ENCODE measurements at regions not wholly inside any gene's neighbourhood (a gene's known extent, or its start where the extent isn't known, plus 50 kb on each side); places are given as distances from the start of the nearest gene placed in this dataset.
A peak's percentile ranks its signal among the peaks of the same experiment; 100 is the strongest.

DNA sequence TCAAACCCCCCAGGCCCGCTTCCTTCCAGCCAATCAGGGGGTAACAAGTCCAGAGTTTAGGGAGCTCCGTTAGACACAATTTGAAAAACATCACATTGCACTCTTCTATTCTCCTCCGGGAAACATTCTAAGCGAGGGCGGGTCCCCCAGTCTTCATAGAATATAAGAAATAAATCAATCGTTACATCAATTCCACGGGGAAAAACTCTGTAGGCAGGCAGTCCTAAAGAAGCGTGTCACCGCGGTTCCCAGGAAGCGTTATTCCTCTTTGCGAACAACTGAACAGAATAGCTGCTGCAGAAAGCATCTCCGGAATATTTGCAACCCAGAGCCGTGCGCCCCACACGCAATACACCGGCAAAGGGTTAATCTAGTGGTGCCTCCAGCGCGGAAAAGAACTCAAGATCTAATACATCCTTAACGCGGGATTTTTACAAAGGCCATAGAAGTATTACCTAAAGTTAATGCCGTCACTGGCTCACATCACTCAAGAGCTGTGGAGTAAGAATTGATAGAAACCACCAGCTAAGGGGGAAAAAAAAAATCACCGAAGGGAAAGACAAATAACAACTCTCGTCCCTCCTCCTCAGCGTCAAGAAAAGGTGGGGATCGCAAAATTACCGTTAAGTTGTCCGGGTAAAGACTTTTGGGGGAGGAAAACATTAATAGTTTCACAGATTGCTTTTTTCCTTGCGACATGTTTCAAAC is 65.1 kb downstream of the KCNRG start:
- Histone ChIP-seq H3K27ac (peak overlapping the region; percentile 76), H3K4me3 (peak overlapping the region; percentile 87), H3K4me2 (peak overlapping the region; percentile 98), H3K9me2 (ENCODE audit: insufficient read depth) (no peaks in the 10 kb centered on the region), H3K36me3 (ENCODE audit: low read depth) (0 out of 2 replicates have a peak, but pooled peaks cover 5% of the 10 kb centered on the region), H3F3A (ENCODE audit: insufficient read depth, low read depth) (peaks cover 25% of the 10 kb centered on the region), H4K20me1 (ENCODE audit: insufficient read depth) (no peaks in the 10 kb centered on the region; the same call in 1 of the 2 replicates), H3K9me3 (ENCODE audit: insufficient read depth, low read depth) (no peaks in the 10 kb centered on the region), H3K4me1 (replicated peaks; ENCODE audit: insufficient read depth) (peaks cover 60% of the 10 kb centered on the region), H3K79me2 (ENCODE audit: low read depth) (peaks cover 95% of the 10 kb centered on the region), H3K27me3 (ENCODE audit: insufficient read depth, low read depth) (no peaks in the 10 kb centered on the region), H2AFZ (peak overlapping the region; percentile 83)
- TF ChIP-seq, protein P1, sequence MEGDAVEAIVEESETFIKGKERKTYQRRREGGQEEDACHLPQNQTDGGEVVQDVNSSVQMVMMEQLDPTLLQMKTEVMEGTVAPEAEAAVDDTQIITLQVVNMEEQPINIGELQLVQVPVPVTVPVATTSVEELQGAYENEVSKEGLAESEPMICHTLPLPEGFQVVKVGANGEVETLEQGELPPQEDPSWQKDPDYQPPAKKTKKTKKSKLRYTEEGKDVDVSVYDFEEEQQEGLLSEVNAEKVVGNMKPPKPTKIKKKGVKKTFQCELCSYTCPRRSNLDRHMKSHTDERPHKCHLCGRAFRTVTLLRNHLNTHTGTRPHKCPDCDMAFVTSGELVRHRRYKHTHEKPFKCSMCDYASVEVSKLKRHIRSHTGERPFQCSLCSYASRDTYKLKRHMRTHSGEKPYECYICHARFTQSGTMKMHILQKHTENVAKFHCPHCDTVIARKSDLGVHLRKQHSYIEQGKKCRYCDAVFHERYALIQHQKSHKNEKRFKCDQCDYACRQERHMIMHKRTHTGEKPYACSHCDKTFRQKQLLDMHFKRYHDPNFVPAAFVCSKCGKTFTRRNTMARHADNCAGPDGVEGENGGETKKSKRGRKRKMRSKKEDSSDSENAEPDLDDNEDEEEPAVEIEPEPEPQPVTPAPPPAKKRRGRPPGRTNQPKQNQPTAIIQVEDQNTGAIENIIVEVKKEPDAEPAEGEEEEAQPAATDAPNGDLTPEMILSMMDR (conservative IDR thresholded peaks at IDR 0.05) = no peak
- TF ChIP-seq EZH2 (IDR thresholded peaks at IDR 0.05; ENCODE audit: low read depth) = no peak
- POLR2A ChIA-PET (ENCODE audit: unreplicated experiment) = no interaction called here
- DNase-seq = peak in 1 of 2 experiments; percentile 12
- intact Hi-C loops (cut with micrococcal nuclease; ENCODE audit: unreplicated experiment) = loop anchor here (2.0 to 5.0 kb wide), 6 partner anchors 167 to 832 kb away; no protein-coding TSS in a partner anchor
- CTCF ChIA-PET = no interaction called here
- BruUV-seq (replicated peaks) = TSS peak; percentile 65

DNA sequence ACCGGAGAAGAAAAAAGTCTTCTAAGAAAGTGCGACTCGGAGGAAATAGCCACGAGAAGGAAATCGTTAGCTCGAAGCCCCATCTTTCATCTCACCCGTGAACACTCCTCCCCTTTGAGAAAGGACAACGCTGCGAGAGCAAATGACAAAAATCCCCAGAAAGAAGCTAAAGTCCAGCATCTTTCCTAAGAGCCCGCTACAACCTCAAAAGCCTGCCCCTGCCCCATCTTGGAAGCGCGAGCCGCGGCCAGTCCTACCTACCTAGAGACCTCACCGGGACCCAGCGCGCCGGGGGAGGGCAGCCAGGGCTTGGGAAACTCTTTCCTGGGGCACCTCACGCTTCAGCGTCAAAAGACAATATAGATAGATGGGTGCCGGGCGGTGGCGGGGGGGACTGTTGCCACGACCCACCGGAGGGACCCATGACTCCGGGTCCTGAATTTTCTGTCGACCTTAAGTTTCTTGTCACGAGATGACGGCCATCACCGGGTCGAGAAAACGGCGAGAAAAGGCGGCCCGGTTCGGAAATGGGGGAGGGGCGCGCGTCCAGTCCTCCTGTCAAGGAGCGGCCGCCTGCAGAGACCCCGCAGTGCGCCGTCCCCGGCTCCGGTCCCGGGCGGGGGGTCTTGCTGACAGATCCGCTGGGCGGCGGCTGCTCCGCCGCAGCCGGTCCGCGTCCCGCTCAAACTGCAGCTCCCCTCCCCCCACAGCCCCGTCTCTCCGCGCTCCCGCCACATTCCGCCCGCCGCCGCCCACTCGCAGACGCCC is 65.9 kb downstream of the KCNRG start:
- intact Hi-C loops (cut with micrococcal nuclease; ENCODE audit: unreplicated experiment) = loop anchor here (1.0 to 5.0 kb wide), 7 partner anchors 166 to 832 kb away; no protein-coding TSS in a partner anchor
- CTCF ChIA-PET = no interaction called here
- peak in 1 of 2 experiments; percentile 37 for DNase-seq

More for the DNA sequence above, 65.9 kb downstream of the KCNRG start:
- H2AFZ ChIP-seq = peak overlapping the region; percentile 83
- BruUV-seq (replicated peaks) = no TSS peak
- H3K9me3 ChIP-seq (ENCODE audit: insufficient read depth, low read depth) = no peaks in the 10 kb centered on the region
- H3K36me3 ChIP-seq (ENCODE audit: low read depth) = no peaks in the 10 kb centered on the region
- TF ChIP-seq, protein P1 (conservative IDR thresholded peaks at IDR 0.05) = no peak
- no peak for TF ChIP-seq EZH2 (IDR thresholded peaks at IDR 0.05; ENCODE audit: low read depth)
- peak overlapping the region; percentile 87 for H3K4me3 ChIP-seq
- no peaks in the 10 kb centered on the region for H3K9me2 ChIP-seq (ENCODE audit: insufficient read depth)
- H3K27ac ChIP-seq = peak overlapping the region; percentile 76
- H3K79me2 ChIP-seq (ENCODE audit: low read depth) = peaks cover 94% of the 10 kb centered on the region
- H3F3A ChIP-seq (ENCODE audit: insufficient read depth, low read depth) = peaks cover 25% of the 10 kb centered on the region
- no peaks in the 10 kb centered on the region; the same call in 1 of the 2 replicates for H4K20me1 ChIP-seq (ENCODE audit: insufficient read depth)
- POLR2A ChIA-PET (ENCODE audit: unreplicated experiment) = interaction anchor here (0.6 to 0.7 kb wide), 2 partner anchors 31 to 455 kb away, joined by 3 read pairs; no protein-coding TSS in a partner anchor
- peaks cover 54% of the 10 kb centered on the region for H3K4me1 ChIP-seq (replicated peaks; ENCODE audit: insufficient read depth)
- no peaks in the 10 kb centered on the region for H3K27me3 ChIP-seq (ENCODE audit: insufficient read depth, low read depth)
- peak overlapping the region; percentile 98 for H3K4me2 ChIP-seq

Measured in PC-9 (cell line).